GM21515 (cell line): ENCODE measurements at regions not wholly inside any gene's neighbourhood (a gene's known extent, or its start where the extent isn't known, plus 50 kb on each side); places are given as distances from the start of the nearest gene placed in this dataset.

Experiments used
- ATAC-seq: cut with Tn5 transposase; IDR thresholded peaks from one replicate; pipeline ENCODE4 v1.9.1; 2021; ENCODE audit not compliant: unreplicated experiment

GRCh38 chr14:87334997-87335685 lies 657.8 kb downstream of the GALC start:
- ATAC-seq, result no peak

GRCh38 chr14:87331991-87332390 lies 661.0 kb downstream of the GALC start:
- ATAC-seq, result no peak

- no peak for ATAC-seq
Observed at GRCh38 chr14:87325741-87326140, 667.2 kb downstream of the GALC start.

- no peak for ATAC-seq
Observed at GRCh38 chr14:87323191-87323590, 669.8 kb downstream of the GALC start.

- no peak for ATAC-seq
Observed at GRCh38 chr14:87321548-87321947, 671.4 kb downstream of the GALC start.

- ATAC-seq, result no peak
Observed at GRCh38 chr14:87312894-87313205, 680.1 kb downstream of the GALC start.

GRCh38 chr14:87312169-87312893 lies 680.7 kb downstream of the GALC start:
- ATAC-seq, result no peak

GRCh38 chr14:87309557-87309956 lies 683.4 kb downstream of the GALC start:
- no peak for ATAC-seq

GRCh38 chr14:87306409-87307168 lies 686.4 kb downstream of the GALC start:
- ATAC-seq, result no peak

- no peak for ATAC-seq
Observed at GRCh38 chr14:87305345-87305744, 687.6 kb downstream of the GALC start.

GRCh38 chr14:87304404-87304803 lies 688.6 kb downstream of the GALC start:
- no peak for ATAC-seq

GRCh38 chr14:87286826-87287225 lies 706.2 kb downstream of the GALC start:
- no peak for ATAC-seq

GRCh38 chr14:87286191-87286590 lies 706.8 kb downstream of the GALC start:
- ATAC-seq, result no peak

- ATAC-seq, result no peak
Observed at GRCh38 chr14:87285506-87285905, 707.5 kb downstream of the GALC start.

GRCh38 chr14:87283547-87283946 lies 709.4 kb downstream of the GALC start:
- no peak for ATAC-seq

- no peak for ATAC-seq
Observed at GRCh38 chr14:87282266-87282665, 710.7 kb downstream of the GALC start.

GRCh38 chr14:87278415-87278814 lies 714.6 kb downstream of the GALC start:
- no peak for ATAC-seq

GRCh38 chr14:87271331-87271730 lies 721.7 kb downstream of the GALC start:
- ATAC-seq, result no peak

- ATAC-seq, result no peak
Observed at GRCh38 chr14:87268997-87269396, 724.0 kb downstream of the GALC start.

- no peak for ATAC-seq
Observed at GRCh38 chr14:87264796-87265195, 728.2 kb downstream of the GALC start.

- no peak for ATAC-seq
Observed at GRCh38 chr14:87264272-87264785, 728.7 kb downstream of the GALC start.

GRCh38 chr14:87261621-87262020 lies 731.4 kb downstream of the GALC start:
- ATAC-seq, result no peak
